SK-N-MC (cell line): ENCODE measurements at regions not wholly inside any gene's neighbourhood (a gene's known extent, or its start where the extent isn't known, plus 50 kb on each side); places are given as distances from the start of the nearest gene placed in this dataset.

Experiments used
- EZH2 ChIP-seq: fragments of 200-600 bp; sonication (generic); IDR thresholded peaks from one replicate; pipeline ENCODE4 v1.6.1; 2017; ENCODE audit warnings: antibody characterized with exemption
- POLR2AphosphoS5 ChIP-seq: IDR thresholded peaks from 2 replicates; pipeline ENCODE4 v1.6.1; 2012; ENCODE audit warnings: mild to moderate bottlenecking, low read depth, low read length, borderline replicate concordance

- TF ChIP-seq EZH2 = no peak
- no peak for TF ChIP-seq POLR2AphosphoS5
Observed at GRCh38 chr11:45428116-45428515, 142.0 kb upstream of the SYT13 start.
